OCI-LY7 (cell line): ENCODE measurements at regions not wholly inside any gene's neighbourhood (a gene's known extent, or its start where the extent isn't known, plus 50 kb on each side); places are given as distances from the start of the nearest gene placed in this dataset.

Experiments used
- BruUV-seq: library from RNA; stranded (reverse); fragments of 400-500 nt; replicated peaks from 2 replicates; lab custom pipeline; 2021; lab: Mats Ljungman, UMichigan
- CTCF ChIA-PET: fragments of 300-600 bp; sonication (Branson Sonifier 250); formaldehyde crosslinking; loops from one replicate; lab custom pipeline; 2022; ENCODE audit warnings: antibody characterized with exemption; ENCODE audit not compliant: unreplicated experiment; lab: Charles Lee
- POLR2A ChIA-PET: fragments of 300-600 bp; sonication (Branson Sonifier 250); formaldehyde crosslinking; loops from one replicate; lab custom pipeline; 2022; ENCODE audit warnings: antibody characterized with exemption; lab: Charles Lee
- DNase-seq: peaks from one replicate; pipeline ENCODE4 v3.0.0-alpha.2; 2015; ENCODE audit warnings: low spot score
- H2AFZ ChIP-seq: fragments of 200-600 bp; sonication (generic), shearing (Covaris generic); 2 replicates; pipeline ENCODE4 v1.6.1; 2014; ENCODE audit warnings: mild to moderate bottlenecking, antibody characterized with exemption, low read length, moderate library complexity
- H3K27ac ChIP-seq: fragments of 200-600 bp; sonication (generic); 2 replicates; pipeline ENCODE4 v1.5.1; 2014; ENCODE audit warnings: mixed run types, low read depth, mild to moderate bottlenecking, moderate library complexity, low read length, inconsistent platforms; ENCODE audit not compliant: poor library complexity, severe bottlenecking
- H3K36me3 ChIP-seq: fragments of 200-600 bp; sonication (generic); 2 replicates; pipeline ENCODE4 v1.6.1; 2014; ENCODE audit warnings: mild to moderate bottlenecking, antibody characterized with exemption, low read length, moderate library complexity, mixed read lengths; ENCODE audit not compliant: insufficient read depth
- H3K4me1 ChIP-seq: fragments of 200-600 bp; sonication (generic); 2 replicates; pipeline ENCODE4 v1.5.1; 2014; ENCODE audit warnings: mild to moderate bottlenecking, low read length; ENCODE audit not compliant: insufficient read depth, poor library complexity, severe bottlenecking
- H3K4me2 ChIP-seq: fragments of 200-600 bp; sonication (generic); 2 replicates; pipeline ENCODE4 v1.6.1; 2014; ENCODE audit warnings: mild to moderate bottlenecking, low read length
- H3K4me3 ChIP-seq: fragments of 200-600 bp; sonication (generic); 2 replicates; pipeline ENCODE4 v1.5.1; 2014; ENCODE audit warnings: mild to moderate bottlenecking, low read depth, low read length; ENCODE audit not compliant: poor library complexity, severe bottlenecking
- H3K79me2 ChIP-seq: fragments of 200-600 bp; sonication (generic); 2 replicates; pipeline ENCODE4 v1.6.1; 2016; ENCODE audit warnings: low read depth, mild to moderate bottlenecking, low read length, moderate library complexity, mixed read lengths; ENCODE audit not compliant: insufficient read depth
- H3K9me2 ChIP-seq: fragments of 200-600 bp; sonication (generic); 2 replicates; pipeline ENCODE4 v1.6.1; 2016; ENCODE audit warnings: mild to moderate bottlenecking, low read length, mixed read lengths; ENCODE audit not compliant: insufficient read depth
- H3K9me3 ChIP-seq: fragments of 200-600 bp; sonication (generic); 2 replicates; pipeline ENCODE4 v1.6.1; 2014; ENCODE audit warnings: mild to moderate bottlenecking, mixed run types, low read length, mixed read lengths
- H4K20me1 ChIP-seq: fragments of 200-600 bp; sonication (generic); 2 replicates; pipeline ENCODE4 v1.6.1; 2014; ENCODE audit warnings: mild to moderate bottlenecking, antibody characterized with exemption, low read length, moderate library complexity, mixed read lengths; ENCODE audit not compliant: insufficient read depth
- EZH2phosphoT487 ChIP-seq: fragments of 200-600 bp; sonication (generic); IDR thresholded peaks from 2 replicates; pipeline ENCODE4 v1.6.1; 2018; ENCODE audit warnings: low read depth, borderline replicate concordance, mild to moderate bottlenecking, mixed run types, antibody characterized with exemption, low read length, moderate library complexity, mixed read lengths
- intact Hi-C: fragments of 100-400 bp; cut with micrococcal nuclease; formaldehyde crosslinking; loops from one replicate; pipeline ENCODE4 v1.10.0; 2022; ENCODE audit not compliant: unreplicated experiment
- TF ChIP-seq, protein P1 (sequence below): fragments of 200-600 bp; sonication (generic); conservative IDR thresholded peaks from 2 replicates; pipeline ENCODE4 v1.5.1; 2014; ENCODE audit warnings: mild to moderate bottlenecking, antibody characterized with exemption, low read length, moderate library complexity, mixed read lengths

GRCh38 chr4:54800831-54801530 lies 143.2 kb downstream of the KIT start:
- TF ChIP-seq, protein P1, sequence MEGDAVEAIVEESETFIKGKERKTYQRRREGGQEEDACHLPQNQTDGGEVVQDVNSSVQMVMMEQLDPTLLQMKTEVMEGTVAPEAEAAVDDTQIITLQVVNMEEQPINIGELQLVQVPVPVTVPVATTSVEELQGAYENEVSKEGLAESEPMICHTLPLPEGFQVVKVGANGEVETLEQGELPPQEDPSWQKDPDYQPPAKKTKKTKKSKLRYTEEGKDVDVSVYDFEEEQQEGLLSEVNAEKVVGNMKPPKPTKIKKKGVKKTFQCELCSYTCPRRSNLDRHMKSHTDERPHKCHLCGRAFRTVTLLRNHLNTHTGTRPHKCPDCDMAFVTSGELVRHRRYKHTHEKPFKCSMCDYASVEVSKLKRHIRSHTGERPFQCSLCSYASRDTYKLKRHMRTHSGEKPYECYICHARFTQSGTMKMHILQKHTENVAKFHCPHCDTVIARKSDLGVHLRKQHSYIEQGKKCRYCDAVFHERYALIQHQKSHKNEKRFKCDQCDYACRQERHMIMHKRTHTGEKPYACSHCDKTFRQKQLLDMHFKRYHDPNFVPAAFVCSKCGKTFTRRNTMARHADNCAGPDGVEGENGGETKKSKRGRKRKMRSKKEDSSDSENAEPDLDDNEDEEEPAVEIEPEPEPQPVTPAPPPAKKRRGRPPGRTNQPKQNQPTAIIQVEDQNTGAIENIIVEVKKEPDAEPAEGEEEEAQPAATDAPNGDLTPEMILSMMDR: no peak
- TF ChIP-seq EZH2phosphoT487: no peak
- no peaks in the 10 kb centered on the region for H3K9me2 ChIP-seq
- ChIA-PET POLR2A (no interaction called here), CTCF (no interaction called here)
- H3K9me3 ChIP-seq: no peaks in the 10 kb centered on the region
- no peaks in the 10 kb centered on the region for H4K20me1 ChIP-seq
- no peak overlapping the region for H3K4me2 ChIP-seq
- BruUV-seq: no TSS peak
- H3K79me2 ChIP-seq: no peaks in the 10 kb centered on the region
- no peaks in the 10 kb centered on the region for H3K36me3 ChIP-seq
- intact Hi-C loops: no loop called here
- no peak overlapping the region for H3K27ac ChIP-seq
- H2AFZ ChIP-seq: no peak overlapping the region
- no peak overlapping the region for H3K4me3 ChIP-seq
- DNase-seq: no peak
- no peaks in the 10 kb centered on the region for H3K4me1 ChIP-seq

DNA sequence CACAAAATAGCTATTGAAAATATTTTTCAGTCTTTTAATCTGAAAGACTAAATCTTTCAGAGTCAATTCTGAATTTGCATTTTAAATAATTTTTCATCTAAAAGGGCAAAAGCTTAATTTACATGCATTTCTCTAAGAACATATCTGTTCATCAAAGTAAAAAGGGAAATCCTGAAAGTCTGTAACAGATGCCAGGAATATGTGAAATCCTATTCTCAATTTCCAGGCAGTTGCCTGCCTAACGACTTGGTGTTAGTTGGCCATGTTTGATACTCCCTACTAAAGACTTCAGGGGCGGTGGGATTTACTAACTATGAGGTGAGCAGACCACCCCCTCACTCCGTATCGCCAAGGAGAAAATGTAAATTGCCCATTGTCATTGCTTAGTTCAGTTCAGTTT lies 136.8 kb downstream of the KIT start:
- no peak overlapping the region for H3K27ac ChIP-seq
- no peaks in the 10 kb centered on the region for H3K9me2 ChIP-seq
- H3K4me2 ChIP-seq: no peak overlapping the region
- H3K9me3 ChIP-seq: no peaks in the 10 kb centered on the region
- no peak overlapping the region for H3K4me3 ChIP-seq
- intact Hi-C loops: no loop called here
- H3K36me3 ChIP-seq: no peaks in the 10 kb centered on the region
- no peak overlapping the region for H2AFZ ChIP-seq
- TF ChIP-seq EZH2phosphoT487: no peak
- TF ChIP-seq, protein P1: no peak
- no peaks in the 10 kb centered on the region for H3K4me1 ChIP-seq
- no peak for DNase-seq
- POLR2A ChIA-PET: no interaction called here
- BruUV-seq: no TSS peak
- no peaks in the 10 kb centered on the region for H3K79me2 ChIP-seq
- H4K20me1 ChIP-seq: no peaks in the 10 kb centered on the region
- CTCF ChIA-PET: no interaction called here

DNA sequence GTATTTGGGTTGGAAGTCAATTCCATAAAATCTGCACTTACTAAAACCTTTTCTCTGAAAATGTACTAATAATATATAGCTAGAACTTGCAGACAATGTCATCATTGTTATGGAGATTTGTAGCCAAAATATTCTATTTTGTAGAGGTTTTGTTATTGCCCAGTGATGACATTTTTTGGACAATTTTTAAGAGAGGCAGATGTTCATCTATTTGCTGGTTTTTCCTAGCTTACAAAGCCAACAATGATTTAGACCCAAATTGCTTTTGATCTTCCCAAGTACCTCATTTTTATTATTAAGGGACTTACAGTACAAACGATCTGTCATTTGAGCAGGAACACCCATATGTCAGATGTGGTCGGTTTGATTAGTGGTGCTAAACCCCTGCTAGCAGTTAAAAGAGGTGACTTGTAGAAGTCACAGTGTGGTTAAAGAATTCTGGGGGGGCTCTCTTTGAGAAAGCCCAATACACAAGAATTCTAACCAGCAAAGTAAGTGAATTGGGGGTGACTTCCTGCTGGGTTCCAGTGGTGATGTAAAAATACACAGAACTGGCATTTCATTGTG lies 136.2 kb downstream of the KIT start:
- Histone ChIP-seq H3K9me3 (no peaks in the 10 kb centered on the region), H3K9me2 (no peaks in the 10 kb centered on the region), H3K4me1 (no peaks in the 10 kb centered on the region), H3K4me2 (no peak overlapping the region), H3K27ac (no peak overlapping the region), H3K36me3 (no peaks in the 10 kb centered on the region), H4K20me1 (no peaks in the 10 kb centered on the region), H2AFZ (no peak overlapping the region), H3K4me3 (no peak overlapping the region), H3K79me2 (no peaks in the 10 kb centered on the region)
- intact Hi-C loops: no loop called here
- ChIA-PET CTCF (no interaction called here), POLR2A (interaction anchor here (0.9 kb wide), 1 partner anchor 272 kb away, joined by 3 read pairs; no protein-coding TSS in a partner anchor)
- BruUV-seq: no TSS peak
- DNase-seq: no peak
- no peak for TF ChIP-seq EZH2phosphoT487
- TF ChIP-seq, protein P1: no peak
